Neural cell (in vitro differentiated cells): ENCODE measurements at regions not wholly inside any gene's neighbourhood (a gene's known extent, or its start where the extent isn't known, plus 50 kb on each side); places are given as distances from the start of the nearest gene placed in this dataset.

ENCODE experiments used
- H2AFZ ChIP-seq: fragments of 200-600, 300-800 bp; sonication (generic), shearing (Covaris generic); 2 replicates; pipeline ENCODE4 v1.6.0; 2014; ENCODE audit warnings: low read depth, mild to moderate bottlenecking, antibody characterized with exemption, low read length, moderate library complexity
- H3F3A ChIP-seq: fragments of 200-600 bp; shearing (Covaris generic); 2 replicates; pipeline ENCODE4 v1.6.1; 2016; ENCODE audit warnings: mild to moderate bottlenecking, moderate library complexity, mixed read lengths, antibody characterized with exemption, low read length; ENCODE audit not compliant: insufficient read depth, poor library complexity, severe bottlenecking
- H3K27ac ChIP-seq: fragments of 200-600, 300-800 bp; sonication (generic), shearing (Covaris generic); 2 replicates; pipeline ENCODE4 v1.5.1; 2014; ENCODE audit warnings: mild to moderate bottlenecking, low read length, moderate library complexity
- H3K27me3 ChIP-seq: fragments of 300-800, 200-600 bp; sonication (generic), shearing (Covaris generic); 2 replicates; pipeline ENCODE4 v1.6.0; 2014; ENCODE audit warnings: mild to moderate bottlenecking, low read depth, low read length, moderate library complexity; ENCODE audit not compliant: insufficient read depth
- H3K36me3 ChIP-seq: fragments of 300-800, 200-600 bp; sonication (generic), shearing (Covaris generic); 2 replicates; pipeline ENCODE4 v1.5.1; 2014; ENCODE audit warnings: mild to moderate bottlenecking, antibody characterized with exemption, low read length, moderate library complexity; ENCODE audit not compliant: insufficient read depth
- H3K4me2 ChIP-seq: fragments of 300-800, 200-600 bp; sonication (generic), shearing (Covaris generic); 2 replicates; pipeline ENCODE4 v1.6.0; 2014; ENCODE audit warnings: mild to moderate bottlenecking, low read length
- H3K4me3 ChIP-seq: fragments of 300-800, 200-600 bp; sonication (generic), shearing (Covaris generic); 2 replicates; pipeline ENCODE4 v1.5.1; 2014; ENCODE audit warnings: mild to moderate bottlenecking, low read length, moderate library complexity
- H3K79me2 ChIP-seq: fragments of 200-600 bp; shearing (Covaris generic); replicated peaks from 2 replicates; pipeline ENCODE4 v1.6.0; 2014; ENCODE audit warnings: mild to moderate bottlenecking, low read length, moderate library complexity; ENCODE audit not compliant: insufficient read depth
- H3K9ac ChIP-seq: fragments of 300-800, 200-600 bp; sonication (generic), shearing (Covaris generic); 2 replicates; pipeline ENCODE4 v1.6.1; 2016; ENCODE audit warnings: mild to moderate bottlenecking, low read length, mixed read lengths
- H3K9me2 ChIP-seq: fragments of 200-600 bp; shearing (Covaris generic); 2 replicates; pipeline ENCODE4 v1.6.1; 2016; ENCODE audit warnings: mild to moderate bottlenecking, low read length, mixed read lengths; ENCODE audit not compliant: insufficient read depth
- H3K9me3 ChIP-seq: fragments of 200-600, 300-800 bp; sonication (generic), shearing (Covaris generic); 2 replicates; pipeline ENCODE4 v1.6.1; 2016; ENCODE audit warnings: mild to moderate bottlenecking, mixed run types, low read length, moderate library complexity, mixed read lengths
- H4K20me1 ChIP-seq: fragments of 200-600 bp; shearing (Covaris generic); 2 replicates; pipeline ENCODE4 v1.6.1; 2016; ENCODE audit warnings: mild to moderate bottlenecking, mixed run types; ENCODE audit not compliant: insufficient read depth
- CTCF ChIP-seq: fragments of 450-650 bp; IDR thresholded peaks from 2 replicates; pipeline ENCODE4 v1.5.1; 2014; ENCODE audit warnings: antibody characterized with exemption, mild to moderate bottlenecking, moderate library complexity; ENCODE audit not compliant: poor library complexity, severe bottlenecking
- EP300 ChIP-seq: fragments of 450-650 bp; conservative IDR thresholded peaks from 2 replicates; pipeline ENCODE4 v1.6.1; 2014; ENCODE audit warnings: antibody characterized with exemption, mild to moderate bottlenecking, moderate library complexity; ENCODE audit not compliant: poor library complexity, severe bottlenecking
- EZH2 ChIP-seq: fragments of 200-600, 300-800 bp; shearing (Covaris generic), sonication (generic); IDR thresholded peaks from 2 replicates; pipeline ENCODE4 v1.6.1; 2014; ENCODE audit warnings: antibody characterized with exemption, low read length, borderline replicate concordance, mild to moderate bottlenecking; ENCODE audit not compliant: insufficient read depth, poor library complexity, severe bottlenecking
- MXI1 ChIP-seq: fragments of 450-650 bp; conservative IDR thresholded peaks from 2 replicates; pipeline ENCODE4 v1.6.1; 2014; ENCODE audit warnings: antibody characterized with exemption, mild to moderate bottlenecking; ENCODE audit not compliant: poor library complexity, severe bottlenecking
- POLR2AphosphoS5 ChIP-seq: IDR thresholded peaks from 2 replicates; pipeline ENCODE4 v1.6.1; 2012
- RAD21 ChIP-seq: fragments of 450-650 bp; conservative IDR thresholded peaks from 2 replicates; pipeline ENCODE4 v1.6.1; 2014; ENCODE audit warnings: antibody characterized with exemption, mild to moderate bottlenecking, moderate library complexity
- REST ChIP-seq: IDR thresholded peaks from 2 replicates; pipeline ENCODE4 v1.6.1; 2012; ENCODE audit warnings: borderline replicate concordance
- SMC3 ChIP-seq: fragments of 450-650 bp; conservative IDR thresholded peaks from 2 replicates; pipeline ENCODE4 v1.6.1; 2014; ENCODE audit warnings: antibody characterized with exemption, mild to moderate bottlenecking, moderate library complexity; ENCODE audit not compliant: poor library complexity
- TAF1 ChIP-seq: IDR thresholded peaks from 2 replicates; pipeline ENCODE4 v1.6.1; 2012; ENCODE audit warnings: low read depth

GRCh38 chr10:6951732-6952131, 371.7 kb upstream of the PRKCQ start:
- Histone ChIP-seq H3K4me3 (no peak overlapping the region), H2AFZ (no peak overlapping the region), H3K79me2 (no peaks in the 10 kb centered on the region), H3K9me2 (no peaks in the 10 kb centered on the region), H3K9ac (no peak overlapping the region), H3K27me3 (no peaks in the 10 kb centered on the region), H3K36me3 (no peaks in the 10 kb centered on the region), H3K9me3 (no peaks in the 10 kb centered on the region), H3K27ac (no peak overlapping the region), H4K20me1 (no peaks in the 10 kb centered on the region), H3F3A (no peaks in the 10 kb centered on the region), H3K4me2 (no peak overlapping the region)
- TF ChIP-seq POLR2AphosphoS5 (peak; percentile 92), REST (no peak), EP300 (peak; percentile 92)

- H3F3A ChIP-seq: no peaks in the 10 kb centered on the region
- H3K36me3 ChIP-seq: no peaks in the 10 kb centered on the region
- H3K9me2 ChIP-seq: no peaks in the 10 kb centered on the region
- no peaks in the 10 kb centered on the region for H3K9me3 ChIP-seq
- no peaks in the 10 kb centered on the region for H3K79me2 ChIP-seq
- H3K27ac ChIP-seq: no peak overlapping the region
- no peaks in the 10 kb centered on the region for H4K20me1 ChIP-seq
- no peak overlapping the region for H3K9ac ChIP-seq
- no peaks in the 10 kb centered on the region for H3K27me3 ChIP-seq
- no peak for TF ChIP-seq EP300
- H2AFZ ChIP-seq: no peak overlapping the region
- no peak overlapping the region for H3K4me3 ChIP-seq
- no peak overlapping the region for H3K4me2 ChIP-seq
Observed at GRCh38 chr10:6950133-6950532, 370.1 kb upstream of the PRKCQ start.

GRCh38 chr10:6944436-6944835, 364.4 kb upstream of the PRKCQ start:
- no peaks in the 10 kb centered on the region for H3K9me2 ChIP-seq
- TF ChIP-seq REST: no peak
- TF ChIP-seq RAD21: no peak
- no peak for TF ChIP-seq EP300
- TF ChIP-seq EZH2: no peak
- no peak for TF ChIP-seq TAF1
- TF ChIP-seq SMC3: no peak
- no peak for TF ChIP-seq CTCF
- no peak for TF ChIP-seq POLR2AphosphoS5
- no peak for TF ChIP-seq MXI1
- H3K4me2 ChIP-seq: no peak overlapping the region
- no peak overlapping the region for H3K9ac ChIP-seq
- H3K9me3 ChIP-seq: no peaks in the 10 kb centered on the region
- no peaks in the 10 kb centered on the region for H4K20me1 ChIP-seq
- no peak overlapping the region for H2AFZ ChIP-seq
- no peaks in the 10 kb centered on the region for H3K27me3 ChIP-seq
- no peaks in the 10 kb centered on the region for H3K36me3 ChIP-seq
- H3K79me2 ChIP-seq: no peaks in the 10 kb centered on the region
- H3F3A ChIP-seq: no peaks in the 10 kb centered on the region
- no peak overlapping the region for H3K4me3 ChIP-seq
- no peak overlapping the region for H3K27ac ChIP-seq
